A549 (cell line): ENCODE measurements at regions not wholly inside any gene's neighbourhood (a gene's known extent, or its start where the extent isn't known, plus 50 kb on each side); places are given as distances from the start of the nearest gene placed in this dataset.
A peak's percentile ranks its signal among the peaks of the same experiment; 100 is the strongest.

ENCODE experiments used
- ATAC-seq, 2 experiments: fragments of 200-7000 bp in 1 of 2; fragments of >200 bp in 1 of 2; cut with Nextera tagmentation in 1 of 2; cut with Tn5 transposase in 1 of 2; 3 replicates each; pipeline versions ENCODE4 v1.8.0 to v1.9.1; 2018 to 2020; ENCODE audit warnings: mild to moderate bottlenecking in 1 of 2, moderate library complexity in 1 of 2
- CTCF ChIA-PET: fragments of 300-600 bp; sonication (Branson Sonifier 250); formaldehyde crosslinking; extraction: SDS; loops from one replicate; lab custom pipeline; 2021; ENCODE audit warnings: antibody characterized with exemption, inconsistent platforms; lab: Yijun Ruan, JAX
- POLR2A ChIA-PET: fragments of 350-600 bp; formaldehyde crosslinking; extraction: SDS; loops from one replicate; lab custom pipeline; 2021; ENCODE audit warnings: antibody characterized with exemption, inconsistent platforms; lab: Yijun Ruan, JAX
- DNase-seq, 2 experiments: peaks; one replicate each; pipeline versions ENCODE4 v3.0.0 to v3.0.0-alpha.2; 2011 to 2016; ENCODE audit warnings: low read depth in 1 of 2, low spot score in 1 of 2
- FAIRE-seq: peaks from 2 replicates; lab custom pipeline; 2011; peaks lifted over from hg19 to GRCh38; lab: Jason Lieb, UNC
- H3K27ac ChIP-seq, 2 experiments: fragments of >200 bp; sonication (Bioruptor Twin); formaldehyde crosslinking; 3 replicates each; pipeline ENCODE4 v1.5.1; 2016 to 2017
- H3K4me1 ChIP-seq: fragments of >200 bp; sonication (Bioruptor Twin); formaldehyde crosslinking; 3 replicates; pipeline ENCODE4 v1.6.1; 2016
- H3K4me2 ChIP-seq: fragments of >200 bp; sonication (Bioruptor Twin); formaldehyde crosslinking; 3 replicates; pipeline ENCODE4 v1.6.1; 2016
- H3K4me3 ChIP-seq: fragments of >200 bp; sonication (Bioruptor Twin); formaldehyde crosslinking; 3 replicates; pipeline ENCODE4 v1.5.1; 2016
- H3K9me3 ChIP-seq: fragments of >200 bp; sonication (Bioruptor Twin); formaldehyde crosslinking; 3 replicates; pipeline ENCODE4 v1.6.1; 2016
- CBX2 ChIP-seq: fragments of 200-600 bp; sonication (generic); IDR thresholded peaks from 2 replicates; pipeline ENCODE4 v1.6.1; 2016; ENCODE audit warnings: low read depth, mild to moderate bottlenecking, borderline replicate concordance
- CBX8 ChIP-seq: fragments of 200-600 bp; sonication (generic); IDR thresholded peaks from 2 replicates; pipeline ENCODE4 v1.6.1; 2016
- CEBPB ChIP-seq, 2 experiments: fragments of >200 bp in 1 of 2; sonication (Bioruptor Twin) in 1 of 2; formaldehyde crosslinking in 1 of 2; IDR thresholded peaks; 2 replicates each; pipeline ENCODE4 v1.6.1; 2012 to 2016
- CHD2 ChIP-seq: fragments of 150-350 bp; IDR thresholded peaks from 2 replicates; pipeline ENCODE4 v1.6.1; 2014; ENCODE audit warnings: low read length; ENCODE audit not compliant: partially characterized antibody
- ESRRA ChIP-seq: fragments of 150-350 bp; IDR thresholded peaks from 2 replicates; pipeline ENCODE4 v1.6.1; 2014; ENCODE audit warnings: mild to moderate bottlenecking, low read length, borderline replicate concordance
- FOSB ChIP-seq: fragments of 250-450 bp; sonication (Bioruptor Pico); IDR thresholded peaks from 2 replicates; pipeline ENCODE4 v1.5.0; 2020; ENCODE audit warnings: mild to moderate bottlenecking, moderate library complexity
- FOXS1 ChIP-seq: fragments of 250-450 bp; sonication (Bioruptor Pico); IDR thresholded peaks from 2 replicates; pipeline ENCODE4 v1.5.0; 2020; ENCODE audit warnings: mild to moderate bottlenecking, moderate library complexity
- HOXA7 ChIP-seq: fragments of 250-450 bp; sonication (Bioruptor Pico); IDR thresholded peaks from 2 replicates; pipeline ENCODE4 v1.5.0; 2020; ENCODE audit warnings: mild to moderate bottlenecking, moderate library complexity
- JUNB ChIP-seq: fragments of >200 bp; sonication (Bioruptor Twin); formaldehyde crosslinking; IDR thresholded peaks from 2 replicates; pipeline ENCODE4 v1.6.1; 2016
- KDM1A ChIP-seq: fragments of 200-600 bp; sonication (generic); IDR thresholded peaks from 2 replicates; pipeline ENCODE4 v1.6.1; 2016; ENCODE audit warnings: low read depth, mild to moderate bottlenecking
- MAZ ChIP-seq: fragments of 150-350 bp; IDR thresholded peaks from 2 replicates; pipeline ENCODE4 v1.6.1; 2014; ENCODE audit warnings: antibody characterized with exemption, low read depth, low read length, borderline replicate concordance
- NPAS2 ChIP-seq: fragments of 250-450 bp; sonication (Bioruptor Pico); IDR thresholded peaks from 2 replicates; pipeline ENCODE4 v1.8.0; 2022; ENCODE audit warnings: mild to moderate bottlenecking, moderate library complexity, borderline replicate concordance
- RARB ChIP-seq: fragments of 250-450 bp; sonication (Bioruptor Pico); IDR thresholded peaks from 2 replicates; pipeline ENCODE4 v1.8.0; 2021; ENCODE audit warnings: mild to moderate bottlenecking, moderate library complexity
- RCOR1 ChIP-seq: fragments of 150-350 bp; IDR thresholded peaks from 2 replicates; pipeline ENCODE4 v1.6.1; 2014; ENCODE audit warnings: antibody characterized with exemption, low read length, low read depth
- RNF2 ChIP-seq: fragments of 200-600 bp; sonication (generic); IDR thresholded peaks from 2 replicates; pipeline ENCODE4 v1.6.1; 2016; ENCODE audit warnings: low read depth, mild to moderate bottlenecking, antibody characterized with exemption, moderate library complexity, borderline replicate concordance
- SMC3 ChIP-seq: fragments of >200 bp; sonication (Bioruptor Twin); formaldehyde crosslinking; IDR thresholded peaks from 3 replicates; pipeline ENCODE4 v1.6.1; 2018; ENCODE audit warnings: inconsistent platforms
- SREBF2 ChIP-seq: fragments of 450-650 bp; IDR thresholded peaks from 2 replicates; pipeline ENCODE4 v1.6.1; 2014; ENCODE audit warnings: mild to moderate bottlenecking, moderate library complexity
- ZSCAN20 ChIP-seq: fragments of 250-450 bp; sonication (Bioruptor Pico); IDR thresholded peaks from 2 replicates; pipeline ENCODE4 v1.8.0; 2022; ENCODE audit warnings: mild to moderate bottlenecking, moderate library complexity
- WGBS: methylation state at CpG from one replicate; pipeline ENCODE4 v1.1.6; 2017; ENCODE audit errors: missing lambda C conversion rate; 5-methylcytosine and 5-hydroxymethylcytosine counted together
- TF ChIP-seq, protein P1 (sequence below): fragments of 250-450 bp; sonication (Bioruptor Pico); IDR thresholded peaks from 2 replicates; pipeline ENCODE4 v1.5.0; 2021; ENCODE audit warnings: mild to moderate bottlenecking, moderate library complexity, borderline replicate concordance
- TF ChIP-seq, protein P2 (sequence below): fragments of 250-450 bp; sonication (Bioruptor Pico); IDR thresholded peaks from 2 replicates; pipeline ENCODE4 v1.5.0; 2020; ENCODE audit warnings: low read depth, mild to moderate bottlenecking, moderate library complexity
- TF ChIP-seq, protein P3 (sequence below): fragments of 150-350 bp; IDR thresholded peaks from 2 replicates; pipeline ENCODE4 v1.6.1; 2014; ENCODE audit warnings: low read depth, mild to moderate bottlenecking, low read length
- TF ChIP-seq, protein P4 (sequence below): IDR thresholded peaks from 2 replicates; pipeline ENCODE4 v1.6.1; 2012
- TF ChIP-seq, protein P5 (sequence below): IDR thresholded peaks from 2 replicates; pipeline ENCODE4 v1.6.1; 2012

DNA sequence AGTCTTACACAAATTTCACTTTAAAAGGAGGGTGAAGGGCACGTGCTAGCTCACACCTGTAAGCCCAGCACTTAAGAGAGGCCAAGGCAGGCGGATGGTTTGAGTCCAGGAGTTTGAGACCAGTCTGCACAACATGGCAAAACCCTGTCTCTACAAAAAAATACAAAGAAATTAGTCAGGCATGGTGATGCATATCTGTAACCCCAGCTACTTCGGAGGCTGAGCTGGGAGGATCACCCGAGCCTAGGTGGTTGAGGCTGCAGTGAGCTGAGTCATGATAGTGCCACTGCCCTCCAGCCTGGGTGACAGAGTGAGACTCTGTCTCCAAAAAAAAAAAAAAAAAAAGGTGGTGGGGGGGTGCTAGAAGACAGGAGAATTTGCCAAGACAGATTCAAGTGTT is 237.3 kb upstream of the KLF14 start:
- 69% methylated on average over 4 of the region's 4 CpGs for WGBS
- Histone ChIP-seq H3K4me1 (peaks cover 20% of the 10 kb centered on the region), H3K4me2 (no peak overlapping the region), H3K27ac (peak overlapping the region in 1 of 2 experiments; percentile 67; a peak in 3 of 6 replicates), H3K4me3 (no peak overlapping the region), H3K9me3 (0 out of 3 replicates have a peak, but pooled peaks cover 2% of the 10 kb centered on the region)
- peak; percentile 20 to 36; a peak in 2 of 6 replicates for ATAC-seq
- no peak for FAIRE-seq
- ChIA-PET CTCF (interaction anchor here (0.9 to 2.8 kb wide), 7 partner anchors 9 to 75 kb away, joined by 3 to 34 read pairs (median 6); no protein-coding TSS in a partner anchor), POLR2A (interaction anchor here (0.6 to 0.7 kb wide), 2 partner anchors 60 to 153 kb away, joined by 3 to 4 read pairs; no protein-coding TSS in a partner anchor)
- TF ChIP-seq, protein P1, sequence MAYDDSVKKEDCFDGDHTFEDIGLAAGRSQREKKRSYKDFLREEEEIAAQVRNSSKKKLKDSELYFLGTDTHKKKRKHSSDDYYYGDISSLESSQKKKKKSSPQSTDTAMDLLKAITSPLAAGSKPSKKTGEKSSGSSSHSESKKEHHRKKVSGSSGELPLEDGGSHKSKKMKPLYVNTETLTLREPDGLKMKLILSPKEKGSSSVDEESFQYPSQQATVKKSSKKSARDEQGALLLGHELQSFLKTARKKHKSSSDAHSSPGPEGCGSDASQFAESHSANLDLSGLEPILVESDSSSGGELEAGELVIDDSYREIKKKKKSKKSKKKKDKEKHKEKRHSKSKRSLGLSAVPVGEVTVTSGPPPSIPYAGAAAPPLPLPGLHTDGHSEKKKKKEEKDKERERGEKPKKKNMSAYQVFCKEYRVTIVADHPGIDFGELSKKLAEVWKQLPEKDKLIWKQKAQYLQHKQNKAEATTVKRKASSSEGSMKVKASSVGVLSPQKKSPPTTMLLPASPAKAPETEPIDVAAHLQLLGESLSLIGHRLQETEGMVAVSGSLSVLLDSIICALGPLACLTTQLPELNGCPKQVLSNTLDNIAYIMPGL (CRISPR knock-in tag) = no peak
- no peak for TF ChIP-seq NPAS2 (CRISPR knock-in tag)
- TF ChIP-seq RCOR1 = no peak
- TF ChIP-seq CBX2 = no peak
- no peak for DNase-seq

DNA sequence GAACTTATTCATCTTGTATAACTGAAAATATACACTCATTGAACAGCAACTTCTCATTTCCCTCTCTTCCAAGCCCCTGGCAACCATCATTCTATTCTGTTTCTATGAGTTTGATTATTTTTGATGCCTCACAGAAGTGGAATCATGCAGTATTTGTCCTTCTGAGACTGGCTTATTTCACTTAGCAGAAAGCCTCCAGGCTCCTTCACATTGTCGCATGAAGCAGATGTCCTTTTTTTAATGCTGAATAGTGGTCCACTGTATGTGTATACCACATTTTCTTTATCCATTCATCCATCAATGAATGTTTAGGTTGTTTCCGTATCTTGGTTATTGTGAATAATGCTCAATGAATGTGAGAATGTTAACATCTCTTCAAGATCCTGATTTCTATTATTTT is 238.2 kb upstream of the KLF14 start:
- POLR2A ChIA-PET = no interaction called here
- no peak for FAIRE-seq

DNA sequence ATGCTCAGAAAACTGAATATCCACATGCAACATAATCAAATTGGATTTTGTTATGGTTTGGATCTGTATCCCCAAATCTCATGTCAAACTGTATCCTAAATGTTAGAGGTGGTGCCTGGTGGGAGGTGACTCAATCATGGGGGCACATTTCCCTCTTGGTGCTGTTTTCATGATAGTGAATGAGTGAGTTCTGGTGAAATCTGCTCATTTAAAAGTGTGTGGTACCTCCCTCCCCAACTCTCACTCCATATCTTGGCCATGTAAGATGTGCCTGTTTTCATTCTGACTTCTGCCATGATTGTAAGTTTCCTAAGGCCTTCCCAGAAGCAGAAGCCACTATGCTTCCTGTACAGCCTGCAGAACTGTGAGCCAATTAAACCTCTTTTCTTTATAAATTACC is 239.6 kb upstream of the KLF14 start:
- ChIA-PET POLR2A (no interaction called here), CTCF (interaction anchor here (0.9 to 1.1 kb wide), 3 partner anchors 9 to 76 kb away, joined by 3 to 6 read pairs (median 3); no protein-coding TSS in a partner anchor)
- Histone ChIP-seq H3K4me3 (no peak overlapping the region), H3K4me1 (peaks cover 20% of the 10 kb centered on the region), H3K27ac (no peak overlapping the region), H3K4me2 (no peak overlapping the region), H3K9me3 (0 out of 3 replicates have a peak, but pooled peaks cover 2% of the 10 kb centered on the region)
- no peak for FAIRE-seq
- no peak for DNase-seq
- ATAC-seq = no peak
- TF ChIP-seq SMC3 (no peak), FOSB (CRISPR knock-in tag) (no peak)
- TF ChIP-seq, protein P2, sequence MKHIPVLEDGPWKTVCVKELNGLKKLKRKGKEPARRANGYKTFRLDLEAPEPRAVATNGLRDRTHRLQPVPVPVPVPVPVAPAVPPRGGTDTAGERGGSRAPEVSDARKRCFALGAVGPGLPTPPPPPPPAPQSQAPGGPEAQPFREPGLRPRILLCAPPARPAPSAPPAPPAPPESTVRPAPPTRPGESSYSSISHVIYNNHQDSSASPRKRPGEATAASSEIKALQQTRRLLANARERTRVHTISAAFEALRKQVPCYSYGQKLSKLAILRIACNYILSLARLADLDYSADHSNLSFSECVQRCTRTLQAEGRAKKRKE (CRISPR knock-in tag) = no peak
- TF ChIP-seq, protein P3, sequence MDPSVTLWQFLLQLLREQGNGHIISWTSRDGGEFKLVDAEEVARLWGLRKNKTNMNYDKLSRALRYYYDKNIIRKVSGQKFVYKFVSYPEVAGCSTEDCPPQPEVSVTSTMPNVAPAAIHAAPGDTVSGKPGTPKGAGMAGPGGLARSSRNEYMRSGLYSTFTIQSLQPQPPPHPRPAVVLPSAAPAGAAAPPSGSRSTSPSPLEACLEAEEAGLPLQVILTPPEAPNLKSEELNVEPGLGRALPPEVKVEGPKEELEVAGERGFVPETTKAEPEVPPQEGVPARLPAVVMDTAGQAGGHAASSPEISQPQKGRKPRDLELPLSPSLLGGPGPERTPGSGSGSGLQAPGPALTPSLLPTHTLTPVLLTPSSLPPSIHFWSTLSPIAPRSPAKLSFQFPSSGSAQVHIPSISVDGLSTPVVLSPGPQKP = no peak

More for the DNA sequence above, 238.2 kb upstream of the KLF14 start:
- no peak for TF ChIP-seq SREBF2
- no peak for TF ChIP-seq HOXA7 (CRISPR knock-in tag)
- no peak for TF ChIP-seq CEBPB (IDR thresholded peaks at IDR 0.05)
- no peak for TF ChIP-seq FOXS1 (CRISPR knock-in tag)
- no peak for TF ChIP-seq CBX2
- TF ChIP-seq, protein P2 (CRISPR knock-in tag) = no peak
- no peak for TF ChIP-seq RARB (CRISPR knock-in tag)
- TF ChIP-seq CHD2 = no peak
- no peak for TF ChIP-seq FOSB (CRISPR knock-in tag)
- no peak for TF ChIP-seq ESRRA
- no peak for TF ChIP-seq RCOR1
- no peak for TF ChIP-seq MAZ
- no peak for TF ChIP-seq ZSCAN20 (CRISPR knock-in tag)
- TF ChIP-seq, protein P4, sequence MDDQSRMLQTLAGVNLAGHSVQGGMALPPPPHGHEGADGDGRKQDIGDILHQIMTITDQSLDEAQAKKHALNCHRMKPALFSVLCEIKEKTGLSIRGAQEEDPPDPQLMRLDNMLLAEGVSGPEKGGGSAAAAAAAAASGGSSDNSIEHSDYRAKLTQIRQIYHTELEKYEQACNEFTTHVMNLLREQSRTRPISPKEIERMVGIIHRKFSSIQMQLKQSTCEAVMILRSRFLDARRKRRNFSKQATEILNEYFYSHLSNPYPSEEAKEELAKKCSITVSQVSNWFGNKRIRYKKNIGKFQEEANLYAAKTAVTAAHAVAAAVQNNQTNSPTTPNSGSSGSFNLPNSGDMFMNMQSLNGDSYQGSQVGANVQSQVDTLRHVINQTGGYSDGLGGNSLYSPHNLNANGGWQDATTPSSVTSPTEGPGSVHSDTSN = no peak
- TF ChIP-seq KDM1A = no peak
- TF ChIP-seq RNF2 = no peak
- TF ChIP-seq, protein P5, sequence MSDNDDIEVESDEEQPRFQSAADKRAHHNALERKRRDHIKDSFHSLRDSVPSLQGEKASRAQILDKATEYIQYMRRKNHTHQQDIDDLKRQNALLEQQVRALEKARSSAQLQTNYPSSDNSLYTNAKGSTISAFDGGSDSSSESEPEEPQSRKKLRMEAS = no peak
- TF ChIP-seq, protein P3 = no peak
- TF ChIP-seq CBX8 = no peak
- no peak for TF ChIP-seq JUNB
- DNase-seq = no peak
- Histone ChIP-seq H3K4me3 (no peak overlapping the region), H3K9me3 (0 out of 3 replicates have a peak, but pooled peaks cover 2% of the 10 kb centered on the region), H3K4me2 (no peak overlapping the region), H3K4me1 (peaks cover 20% of the 10 kb centered on the region), H3K27ac (no peak overlapping the region)
- ATAC-seq = no peak
- CTCF ChIA-PET = interaction anchor here (2.4 to 2.8 kb wide), 2 partner anchors 10 to 13 kb away, joined by 12 to 34 read pairs; no protein-coding TSS in a partner anchor
- WGBS = 94% methylated on average over 2 of the region's 2 CpGs
